Endodermal cell (in vitro differentiated cells): ENCODE measurements at regions not wholly inside any gene's neighbourhood (a gene's known extent, or its start where the extent isn't known, plus 50 kb on each side); places are given as distances from the start of the nearest gene placed in this dataset.
A peak's percentile ranks its signal among the peaks of the same experiment; 100 is the strongest.
"Not testable (repeated sequence)": the region's sequence is repeated elsewhere in the genome, so short reads cannot be mapped to it uniquely, and the experiment has no call there.

Experiments used
- DNase-seq: peaks from one replicate; pipeline ENCODE4 v3.0.0-alpha.2; 2017
- H3K27ac ChIP-seq: 2 replicates; pipeline ENCODE4 v1.5.1; 2013; ENCODE audit warnings: mild to moderate bottlenecking, low read depth, low read length, moderate library complexity
- H3K27me3 ChIP-seq: 2 replicates; pipeline ENCODE4 v1.6.1; 2013; ENCODE audit warnings: mild to moderate bottlenecking, low read length, moderate library complexity; ENCODE audit not compliant: insufficient read depth, control insufficient read depth, poor library complexity, severe bottlenecking
- H3K36me3 ChIP-seq: 2 replicates; pipeline ENCODE4 v1.7.0; 2013; ENCODE audit warnings: mild to moderate bottlenecking, low read length, moderate library complexity; ENCODE audit not compliant: control insufficient read depth, insufficient read depth
- H3K4me1 ChIP-seq: one replicate; pipeline ENCODE4 v1.7.0; 2013; ENCODE audit warnings: low read length; ENCODE audit not compliant: control insufficient read depth, insufficient read depth
- H3K4me3 ChIP-seq: 2 replicates; pipeline ENCODE4 v1.5.1; 2013; ENCODE audit warnings: mild to moderate bottlenecking, low read length, moderate library complexity
- H3K9ac ChIP-seq: 2 replicates; pipeline ENCODE4 v1.6.1; 2013; ENCODE audit warnings: mild to moderate bottlenecking, low read length, moderate library complexity; ENCODE audit not compliant: poor library complexity, severe bottlenecking; ENCODE audit errors: extremely low read depth
- H3K9me3 ChIP-seq: 2 replicates; pipeline ENCODE4 v1.6.1; 2013; ENCODE audit warnings: mild to moderate bottlenecking, low read length, moderate library complexity; ENCODE audit not compliant: control insufficient read depth
- H3K27ac Mint-ChIP-seq: 2 replicates; pipeline ENCODE4 v1.8.0; 2020; ENCODE audit warnings: mixed read lengths
- H3K27me3 Mint-ChIP-seq: 2 replicates; pipeline ENCODE4 v1.8.0; 2021; ENCODE audit warnings: mild to moderate bottlenecking, mixed read lengths; ENCODE audit not compliant: insufficient read depth
- H3K36me3 Mint-ChIP-seq: 2 replicates; pipeline ENCODE4 v1.8.0; 2020; ENCODE audit warnings: low read depth, mixed read lengths
- H3K4me1 Mint-ChIP-seq: 2 replicates; pipeline ENCODE4 v1.8.0; 2020; ENCODE audit warnings: mixed read lengths
- H3K4me3 Mint-ChIP-seq: 2 replicates; pipeline ENCODE4 v1.8.0; 2020; ENCODE audit warnings: mild to moderate bottlenecking, moderate library complexity, mixed read lengths
- H3K9me3 Mint-ChIP-seq: 2 replicates; pipeline ENCODE4 v1.8.0; 2020; ENCODE audit warnings: mild to moderate bottlenecking, mixed read lengths
- CTCF ChIP-seq: fragments of 200-600 bp; sonication (generic); conservative IDR thresholded peaks from 2 replicates; pipeline ENCODE4 v1.5.0; 2021; ENCODE audit warnings: antibody characterized with exemption, mild to moderate bottlenecking
- WGBS, 2 experiments: methylation state at CpG; one replicate each; pipeline versions ENCODE4 v1.1.5 to v1.1.7; 2013; ENCODE audit warnings: missing lambda C conversion rate in 2 of 2, mixed read lengths in 1 of 2; ENCODE audit not compliant: insufficient coverage in 1 of 2, insufficient read length in 1 of 2; 5-methylcytosine and 5-hydroxymethylcytosine counted together

GRCh38 chr1:148371551-148371994 lies 111.5 kb downstream of the PPIAL4G start:
- peak; percentile 91 for DNase-seq
- 15 to 40% methylated on average over 2 to 4 of the region's 4 CpGs for WGBS, 2 experiments
- peaks cover 14% of the 10 kb centered on the region for H3K4me1 Mint-ChIP-seq
- not testable (repeated sequence) for H3K4me3 Mint-ChIP-seq, H3K36me3 Mint-ChIP-seq, H3K9me3 Mint-ChIP-seq, H3K36me3 ChIP-seq, H3K27ac ChIP-seq, H3K27me3 Mint-ChIP-seq, H3K27me3 ChIP-seq, H3K4me3 ChIP-seq, H3K9me3 ChIP-seq, H3K9ac ChIP-seq, H3K27ac Mint-ChIP-seq, H3K4me1 ChIP-seq
- TF ChIP-seq CTCF: peak; percentile 87

DNA sequence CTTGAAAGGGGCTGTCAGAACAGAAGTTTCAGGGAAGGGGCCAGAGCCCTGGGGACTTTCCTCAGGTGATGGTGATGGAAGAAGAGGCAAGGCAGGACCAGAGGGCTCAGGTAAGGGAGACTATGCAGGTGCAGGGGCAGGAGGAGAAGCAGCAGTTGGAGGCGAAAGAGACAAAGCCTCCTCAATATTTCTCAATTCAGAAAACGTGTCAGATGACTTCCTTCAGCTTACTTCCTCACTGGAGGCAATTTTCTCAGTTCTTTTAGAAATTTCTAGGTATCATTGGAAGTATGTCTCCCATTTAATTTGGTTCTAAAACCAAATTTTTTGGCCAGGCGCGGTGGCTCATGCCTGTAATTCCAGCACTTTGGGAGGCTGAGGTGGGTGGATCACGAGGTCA lies 112.4 kb downstream of the PPIAL4G start:
- H3K27me3 Mint-ChIP-seq, H3K4me3 ChIP-seq, H3K27ac Mint-ChIP-seq, H3K27ac ChIP-seq, H3K9me3 Mint-ChIP-seq, H3K36me3 ChIP-seq, H3K27me3 ChIP-seq, H3K9me3 ChIP-seq, DNase-seq, H3K9ac ChIP-seq, H3K4me3 Mint-ChIP-seq, H3K4me1 ChIP-seq, H3K36me3 Mint-ChIP-seq: not testable (repeated sequence)
- peaks cover 14% of the 10 kb centered on the region for H3K4me1 Mint-ChIP-seq
- WGBS, 2 experiments: 95 to 97% methylated on average over 4 to 5 of the region's 5 CpGs

DNA sequence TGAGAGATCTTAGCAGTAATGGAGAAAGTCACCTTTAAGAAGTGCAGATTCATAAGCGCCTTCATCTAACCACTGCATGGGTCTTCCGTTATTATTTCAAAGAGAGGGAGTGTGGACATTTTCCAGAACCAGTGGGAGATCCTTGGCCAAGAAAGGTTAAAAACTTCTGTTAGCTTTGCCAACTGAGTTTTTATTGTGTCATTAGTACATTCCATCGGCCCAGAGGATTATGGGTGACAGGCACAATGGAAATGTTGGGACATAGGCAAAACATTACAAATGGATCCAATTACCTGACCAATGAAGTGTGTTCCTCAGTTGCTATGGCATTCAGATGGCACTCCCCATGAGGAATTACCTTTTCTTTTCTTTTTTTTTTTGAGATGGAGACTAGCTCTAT lies 115.5 kb downstream of the PPIAL4G start:
- H3K9me3 ChIP-seq: no peaks in the 10 kb centered on the region
- H3K36me3 Mint-ChIP-seq: no peaks in the 10 kb centered on the region
- H3K4me3 Mint-ChIP-seq: no peak overlapping the region
- no peak overlapping the region for H3K4me3 ChIP-seq
- H3K4me1 ChIP-seq: no peaks in the 10 kb centered on the region
- peaks cover 11% of the 10 kb centered on the region for H3K27me3 ChIP-seq
- H3K4me1 Mint-ChIP-seq: peaks cover 21% of the 10 kb centered on the region
- H3K36me3 ChIP-seq: no peaks in the 10 kb centered on the region
- DNase-seq: no peak
- H3K9ac ChIP-seq: no peak overlapping the region
- WGBS, 2 experiments: 96 to 100% methylated on average over 1 to 3 of the region's 3 CpGs
- peaks cover 11% of the 10 kb centered on the region for H3K27me3 Mint-ChIP-seq
- no peak overlapping the region for H3K27ac Mint-ChIP-seq
- no peak for TF ChIP-seq CTCF
- no peak overlapping the region for H3K27ac ChIP-seq
- no peaks in the 10 kb centered on the region for H3K9me3 Mint-ChIP-seq

DNA sequence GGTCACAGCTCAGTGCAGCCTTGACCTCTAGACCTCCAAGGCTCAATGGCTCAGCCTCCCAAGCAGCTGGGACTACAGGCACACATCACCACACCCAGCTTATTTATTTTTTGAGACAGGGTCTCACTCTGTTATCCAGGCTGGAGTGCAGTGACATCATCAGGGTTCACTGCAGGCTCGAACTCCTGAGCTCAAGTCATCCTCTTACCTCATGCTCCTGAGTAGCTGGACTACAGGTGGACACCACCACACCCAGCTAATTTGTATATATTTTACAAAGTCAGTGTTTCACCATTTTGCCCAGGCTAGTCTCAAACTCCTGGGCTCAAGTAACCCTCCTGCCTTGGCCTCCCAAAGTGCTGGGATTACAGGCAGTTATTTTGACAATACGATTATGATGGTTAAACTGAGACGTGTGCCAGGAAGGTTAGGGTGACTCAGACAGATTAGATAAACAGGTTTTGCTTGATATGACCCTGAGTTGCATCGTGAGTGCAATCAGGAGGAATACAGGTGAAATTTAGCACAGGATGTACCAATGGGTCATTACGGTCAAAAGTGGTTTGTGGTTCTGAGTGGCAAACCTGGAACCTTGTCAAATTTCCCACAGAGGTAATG lies 116.9 kb downstream of the PPIAL4G start:
- H3K36me3 Mint-ChIP-seq, DNase-seq, H3K4me3 ChIP-seq, H3K36me3 ChIP-seq, H3K9me3 Mint-ChIP-seq, H3K27ac ChIP-seq, H3K27ac Mint-ChIP-seq, H3K9me3 ChIP-seq, H3K4me3 Mint-ChIP-seq, H3K9ac ChIP-seq, H3K4me1 ChIP-seq: not testable (repeated sequence)
- H3K27me3 Mint-ChIP-seq: peaks cover 22% of the 10 kb centered on the region
- peaks cover 14% of the 10 kb centered on the region for H3K4me1 Mint-ChIP-seq
- WGBS, 2 experiments: 88 to 95% methylated on average over 3 to 5 of the region's 5 CpGs
- peaks cover 21% of the 10 kb centered on the region for H3K27me3 ChIP-seq

GRCh38 chr1:148365151-148365550 lies 118.0 kb downstream of the PPIAL4G start:
- 82 to 86% methylated on average over 1 to 2 of the region's 2 CpGs for WGBS, 2 experiments
- not testable (repeated sequence) for H3K4me3 Mint-ChIP-seq, H3K36me3 ChIP-seq, H3K4me3 ChIP-seq, H3K9me3 ChIP-seq, H3K27ac ChIP-seq, H3K9me3 Mint-ChIP-seq, H3K36me3 Mint-ChIP-seq, DNase-seq, H3K27ac Mint-ChIP-seq, H3K9ac ChIP-seq, H3K4me1 ChIP-seq
- H3K27me3 ChIP-seq: peaks cover 32% of the 10 kb centered on the region
- H3K4me1 Mint-ChIP-seq: peaks cover 14% of the 10 kb centered on the region
- peaks cover 31% of the 10 kb centered on the region for H3K27me3 Mint-ChIP-seq

DNA sequence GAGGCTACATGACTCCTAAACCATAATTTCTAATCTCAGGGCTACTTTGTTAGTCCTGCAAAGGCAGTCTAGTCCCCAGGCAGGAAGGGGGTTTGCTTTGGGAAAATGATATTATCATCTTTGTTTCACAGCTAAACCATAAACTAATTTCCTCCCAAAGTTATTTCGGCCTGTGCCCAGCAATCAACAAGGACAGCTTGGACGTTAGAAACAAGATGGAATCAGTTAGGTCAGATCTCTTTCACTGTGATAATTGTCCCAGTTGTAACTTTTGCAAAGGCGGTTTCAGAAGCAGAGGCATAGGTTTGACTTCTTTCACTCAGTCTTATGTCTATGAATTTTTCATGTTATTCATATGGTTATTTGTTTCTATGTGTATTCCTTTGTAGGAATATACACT lies 119.1 kb downstream of the PPIAL4G start:
- not testable (repeated sequence) for H3K27ac ChIP-seq, H3K4me3 Mint-ChIP-seq, H3K36me3 ChIP-seq, H3K4me1 ChIP-seq, H3K27ac Mint-ChIP-seq, H3K9me3 Mint-ChIP-seq, H3K36me3 Mint-ChIP-seq, H3K9me3 ChIP-seq, H3K4me3 ChIP-seq, DNase-seq, H3K9ac ChIP-seq
- WGBS, 2 experiments: 96 to 100% methylated on average over 1 to 3 of the region's 3 CpGs
- H3K4me1 Mint-ChIP-seq: peaks cover 14% of the 10 kb centered on the region
- H3K27me3 Mint-ChIP-seq: peaks cover 36% of the 10 kb centered on the region
- H3K27me3 ChIP-seq: peaks cover 36% of the 10 kb centered on the region
